HEK293 (cell line): ENCODE measurements at regions not wholly inside any gene's neighbourhood (a gene's known extent, or its start where the extent isn't known, plus 50 kb on each side); places are given as distances from the start of the nearest gene placed in this dataset.

Experiments
- CTCF ChIA-PET: fragments of 350-600 bp; formaldehyde crosslinking; extraction: SDS; loops from one replicate; lab custom pipeline; 2021; ENCODE audit warnings: antibody characterized with exemption; lab: Yijun Ruan, JAX
- POLR2A ChIA-PET: fragments of 300-600 bp; formaldehyde crosslinking; extraction: SDS; loops from one replicate; lab custom pipeline; 2020; ENCODE audit warnings: antibody characterized with exemption, inconsistent platforms; lab: Yijun Ruan, JAX
- H3K27ac ChIP-seq: fragments of 200-500 bp; sonication (Bioruptor generic); 2 replicates; pipeline ENCODE4 v1.5.1; 2014; ENCODE audit warnings: low read depth, low read length, control low read depth, inconsistent platforms; ENCODE audit errors: extremely low read depth
- H3K36me3 ChIP-seq, 2 experiments: fragments of 200-500 bp in 1 of 2; sonication (Bioruptor generic) in 1 of 2; 1 replicate in 1 of 2; 2 replicates in 1 of 2; pipeline ENCODE4 v1.5.1; 2014 to 2017; ENCODE audit warnings: inconsistent platforms in 2 of 2, low read length in 2 of 2; ENCODE audit not compliant: control insufficient read depth in 2 of 2, insufficient read depth in 1 of 2
- H3K4me1 ChIP-seq: fragments of 200-500 bp; sonication (Bioruptor generic); 2 replicates; pipeline ENCODE4 v1.5.1; 2014; ENCODE audit warnings: mild to moderate bottlenecking, low read length, inconsistent platforms; ENCODE audit not compliant: control insufficient read depth, insufficient read depth
- H3K4me3 ChIP-seq: 2 replicates; pipeline ENCODE4 v1.5.1; 2011; ENCODE audit warnings: low read depth, mild to moderate bottlenecking, control low read depth, low read length, moderate library complexity
- H3K9me3 ChIP-seq: fragments of 200-500 bp; sonication (Bioruptor generic); 2 replicates; pipeline ENCODE4 v1.5.1; 2014; ENCODE audit warnings: low read depth, low read length, inconsistent platforms; ENCODE audit not compliant: control insufficient read depth, insufficient read depth
- KLF16 ChIP-seq: fragments of 450-650 bp; formaldehyde crosslinking; IDR thresholded peaks from 2 replicates; pipeline ENCODE4 v1.5.1; 2017; ENCODE audit warnings: missing biosample characterization, missing genetic modification characterization
- REPIN1 ChIP-seq: fragments of 450-650 bp; formaldehyde crosslinking; IDR thresholded peaks from 2 replicates; pipeline ENCODE4 v1.5.1; 2017; ENCODE audit warnings: missing biosample characterization, missing genetic modification characterization, low read depth
- TCF7L2 ChIP-seq: IDR thresholded peaks from 2 replicates; pipeline ENCODE4 v1.6.1; 2011; ENCODE audit warnings: low read depth, mild to moderate bottlenecking, inconsistent platforms, low read length, moderate library complexity, borderline replicate concordance
- ZBTB7A ChIP-seq: fragments of 450-650 bp; formaldehyde crosslinking; IDR thresholded peaks from 2 replicates; pipeline ENCODE4 v1.5.1; 2016; ENCODE audit warnings: low read depth, missing biosample characterization, missing genetic modification characterization
- ZFP41 ChIP-seq: fragments of 450-650 bp; formaldehyde crosslinking; IDR thresholded peaks from 2 replicates; pipeline ENCODE4 v1.5.1; 2016; ENCODE audit warnings: missing biosample characterization, missing genetic modification characterization, borderline replicate concordance
- ZNF354C ChIP-seq: fragments of 450-650 bp; formaldehyde crosslinking; IDR thresholded peaks from 2 replicates; pipeline ENCODE4 v1.5.1; 2016; ENCODE audit warnings: missing biosample characterization, missing genetic modification characterization, low read depth, borderline replicate concordance
- ZNF37A ChIP-seq: fragments of 450-650 bp; IDR thresholded peaks from 2 replicates; pipeline ENCODE4 v1.5.1; 2018; ENCODE audit warnings: missing biosample characterization, missing genetic modification characterization
- ZNF433 ChIP-seq: fragments of 450-650 bp; formaldehyde crosslinking; IDR thresholded peaks from 2 replicates; pipeline ENCODE4 v1.5.1; 2016; ENCODE audit warnings: missing biosample characterization, missing genetic modification characterization, low read depth
- ZNF629 ChIP-seq: fragments of 450-650 bp; formaldehyde crosslinking; IDR thresholded peaks from 2 replicates; pipeline ENCODE4 v1.5.1; 2017; ENCODE audit warnings: missing biosample characterization, missing genetic modification characterization
- ZSCAN23 ChIP-seq: fragments of 450-650 bp; formaldehyde crosslinking; IDR thresholded peaks from 2 replicates; pipeline ENCODE4 v1.5.1; 2016; ENCODE audit warnings: missing biosample characterization, missing genetic modification characterization
- TF ChIP-seq, protein P1 (sequence below): fragments of 450-650 bp; formaldehyde crosslinking; IDR thresholded peaks from 2 replicates; pipeline ENCODE4 v1.5.1; 2016; ENCODE audit warnings: missing biosample characterization, missing genetic modification characterization
- TF ChIP-seq, protein P2 (sequence below): fragments of 450-650 bp; formaldehyde crosslinking; IDR thresholded peaks from 2 replicates; pipeline ENCODE4 v1.5.1; 2017; ENCODE audit warnings: missing biosample characterization, missing genetic modification characterization
- TF ChIP-seq, protein P3 (sequence below): fragments of 450-650 bp; formaldehyde crosslinking; IDR thresholded peaks from 2 replicates; pipeline ENCODE4 v1.5.1; 2017; ENCODE audit warnings: missing biosample characterization, missing genetic modification characterization
- TF ChIP-seq, protein P4 (sequence below): fragments of 450-650 bp; formaldehyde crosslinking; IDR thresholded peaks from 2 replicates; pipeline ENCODE4; 2016; ENCODE audit warnings: missing biosample characterization, missing genetic modification characterization

DNA sequence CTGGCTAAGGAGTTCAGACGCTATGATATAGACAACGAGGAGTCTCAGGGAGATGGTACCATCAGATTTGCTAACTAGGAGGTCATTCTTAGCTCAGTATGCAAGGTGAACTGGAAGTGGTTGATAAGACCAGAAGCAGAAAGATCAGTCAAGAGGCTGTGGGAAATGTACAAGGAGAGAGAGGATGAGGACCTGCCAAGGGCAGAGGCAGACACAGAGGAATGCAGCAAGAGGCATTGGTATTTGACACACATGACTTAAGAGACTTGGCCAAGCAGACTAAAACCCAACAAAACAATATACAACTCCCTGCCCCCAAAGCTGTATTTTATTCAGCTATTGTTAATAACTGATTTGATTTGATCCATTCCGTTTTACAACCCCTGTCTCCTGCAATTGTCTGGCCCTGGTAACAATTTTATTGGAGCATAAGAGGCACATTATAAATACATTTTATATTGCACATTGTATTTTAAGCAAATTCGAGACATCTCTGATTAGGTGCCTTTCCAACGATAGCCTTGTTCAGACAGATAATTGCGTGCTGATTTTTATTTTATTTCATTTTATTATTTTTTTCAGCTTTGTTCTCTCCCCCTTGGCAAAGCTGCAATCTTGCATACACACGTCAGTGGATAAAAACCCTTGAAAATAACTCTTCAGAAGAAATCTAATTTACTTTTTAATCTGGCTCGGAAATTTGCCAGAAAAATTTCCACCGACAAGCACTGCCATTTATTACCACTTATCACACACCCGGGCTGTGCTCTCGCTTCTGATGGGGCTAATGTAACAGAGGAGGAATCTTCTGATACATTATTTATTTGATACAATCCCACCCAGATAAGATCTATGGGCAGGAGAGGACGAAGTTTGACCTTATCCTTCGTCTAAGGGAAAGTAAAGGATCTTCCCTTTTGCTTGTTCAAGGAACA is 237.8 kb downstream of the NXPE2 start:
- Histone ChIP-seq H3K4me1 (no peaks in the 10 kb centered on the region), H3K9me3 (no peaks in the 10 kb centered on the region), H3K36me3 (no peaks in the 10 kb centered on the region), H3K4me3 (no peak overlapping the region), H3K27ac (no peak overlapping the region)
- ChIA-PET CTCF (interaction anchor here (0.6 kb wide), 1 partner anchor 581 kb away, joined by 3 read pairs; no protein-coding TSS in a partner anchor), POLR2A (no interaction called here)
- TF ChIP-seq ZNF433 (tag by site-specific recombination): no peak
- no peak for TF ChIP-seq REPIN1 (tag by site-specific recombination)
- TF ChIP-seq, protein P1, sequence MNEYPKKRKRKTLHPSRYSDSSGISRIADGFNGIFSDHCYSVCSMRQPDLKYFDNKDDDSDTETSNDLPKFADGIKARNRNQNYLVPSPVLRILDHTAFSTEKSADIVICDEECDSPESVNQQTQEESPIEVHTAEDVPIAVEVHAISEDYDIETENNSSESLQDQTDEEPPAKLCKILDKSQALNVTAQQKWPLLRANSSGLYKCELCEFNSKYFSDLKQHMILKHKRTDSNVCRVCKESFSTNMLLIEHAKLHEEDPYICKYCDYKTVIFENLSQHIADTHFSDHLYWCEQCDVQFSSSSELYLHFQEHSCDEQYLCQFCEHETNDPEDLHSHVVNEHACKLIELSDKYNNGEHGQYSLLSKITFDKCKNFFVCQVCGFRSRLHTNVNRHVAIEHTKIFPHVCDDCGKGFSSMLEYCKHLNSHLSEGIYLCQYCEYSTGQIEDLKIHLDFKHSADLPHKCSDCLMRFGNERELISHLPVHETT (tag by site-specific recombination): no peak

DNA sequence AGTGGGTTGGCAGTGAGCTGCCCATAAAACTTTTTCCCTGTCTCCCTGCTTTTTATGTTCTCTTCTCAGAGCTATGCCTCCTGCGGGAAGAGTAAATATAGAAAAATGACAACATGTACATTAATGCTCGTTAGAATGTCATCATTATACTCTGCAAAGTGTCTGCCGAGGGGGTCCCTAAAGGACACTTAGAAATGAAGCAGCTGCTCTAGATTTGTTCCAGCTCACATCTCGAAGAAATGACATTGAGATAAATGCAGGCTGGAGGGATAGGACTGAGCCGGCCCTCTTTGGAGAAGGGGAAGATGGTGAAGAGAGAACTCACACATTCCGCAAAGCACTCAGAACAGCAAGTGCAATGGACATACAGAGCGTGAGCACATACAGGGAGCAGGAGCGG is 240.0 kb downstream of the NXPE2 start:
- H3K9me3 ChIP-seq: no peaks in the 10 kb centered on the region
- H3K4me1 ChIP-seq: no peaks in the 10 kb centered on the region
- POLR2A ChIA-PET: no interaction called here
- no peak overlapping the region for H3K4me3 ChIP-seq
- H3K27ac ChIP-seq: no peak overlapping the region
- CTCF ChIA-PET: interaction anchor here (0.6 to 1.7 kb wide), 3 partner anchors 9 to 1000 kb away, joined by 4 to 7 read pairs (median 4); no protein-coding TSS in a partner anchor
- TF ChIP-seq, protein P2, sequence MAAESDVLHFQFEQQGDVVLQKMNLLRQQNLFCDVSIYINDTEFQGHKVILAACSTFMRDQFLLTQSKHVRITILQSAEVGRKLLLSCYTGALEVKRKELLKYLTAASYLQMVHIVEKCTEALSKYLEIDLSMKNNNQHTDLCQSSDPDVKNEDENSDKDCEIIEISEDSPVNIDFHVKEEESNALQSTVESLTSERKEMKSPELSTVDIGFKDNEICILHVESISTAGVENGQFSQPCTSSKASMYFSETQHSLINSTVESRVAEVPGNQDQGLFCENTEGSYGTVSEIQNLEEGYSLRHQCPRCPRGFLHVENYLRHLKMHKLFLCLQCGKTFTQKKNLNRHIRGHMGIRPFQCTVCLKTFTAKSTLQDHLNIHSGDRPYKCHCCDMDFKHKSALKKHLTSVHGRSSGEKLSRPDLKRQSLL (tag by site-specific recombination): no peak
- TF ChIP-seq ZNF354C (tag by site-specific recombination): no peak
- TF ChIP-seq, protein P3, sequence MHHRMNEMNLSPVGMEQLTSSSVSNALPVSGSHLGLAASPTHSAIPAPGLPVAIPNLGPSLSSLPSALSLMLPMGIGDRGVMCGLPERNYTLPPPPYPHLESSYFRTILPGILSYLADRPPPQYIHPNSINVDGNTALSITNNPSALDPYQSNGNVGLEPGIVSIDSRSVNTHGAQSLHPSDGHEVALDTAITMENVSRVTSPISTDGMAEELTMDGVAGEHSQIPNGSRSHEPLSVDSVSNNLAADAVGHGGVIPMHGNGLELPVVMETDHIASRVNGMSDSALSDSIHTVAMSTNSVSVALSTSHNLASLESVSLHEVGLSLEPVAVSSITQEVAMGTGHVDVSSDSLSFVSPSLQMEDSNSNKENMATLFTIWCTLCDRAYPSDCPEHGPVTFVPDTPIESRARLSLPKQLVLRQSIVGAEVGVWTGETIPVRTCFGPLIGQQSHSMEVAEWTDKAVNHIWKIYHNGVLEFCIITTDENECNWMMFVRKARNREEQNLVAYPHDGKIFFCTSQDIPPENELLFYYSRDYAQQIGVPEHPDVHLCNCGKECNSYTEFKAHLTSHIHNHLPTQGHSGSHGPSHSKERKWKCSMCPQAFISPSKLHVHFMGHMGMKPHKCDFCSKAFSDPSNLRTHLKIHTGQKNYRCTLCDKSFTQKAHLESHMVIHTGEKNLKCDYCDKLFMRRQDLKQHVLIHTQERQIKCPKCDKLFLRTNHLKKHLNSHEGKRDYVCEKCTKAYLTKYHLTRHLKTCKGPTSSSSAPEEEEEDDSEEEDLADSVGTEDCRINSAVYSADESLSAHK: no peak
- TF ChIP-seq ZNF37A (tag by site-specific recombination): no peak
- no peak for TF ChIP-seq KLF16 (tag by site-specific recombination)
- TF ChIP-seq, protein P4, sequence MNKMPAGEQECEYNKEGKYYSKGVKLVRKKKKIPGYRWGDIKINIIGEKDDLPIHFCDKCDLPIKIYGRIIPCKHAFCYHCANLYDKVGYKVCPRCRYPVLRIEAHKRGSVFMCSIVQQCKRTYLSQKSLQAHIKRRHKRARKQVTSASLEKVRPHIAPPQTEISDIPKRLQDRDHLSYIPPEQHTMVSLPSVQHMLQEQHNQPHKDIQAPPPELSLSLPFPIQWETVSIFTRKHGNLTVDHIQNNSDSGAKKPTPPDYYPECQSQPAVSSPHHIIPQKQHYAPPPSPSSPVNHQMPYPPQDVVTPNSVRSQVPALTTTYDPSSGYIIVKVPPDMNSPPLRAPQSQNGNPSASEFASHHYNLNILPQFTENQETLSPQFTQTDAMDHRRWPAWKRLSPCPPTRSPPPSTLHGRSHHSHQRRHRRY (tag by site-specific recombination): no peak
- no peak for TF ChIP-seq ZNF629 (tag by site-specific recombination)
- no peak for TF ChIP-seq ZFP41 (tag by site-specific recombination)
- TF ChIP-seq TCF7L2: no peak
- no peak for TF ChIP-seq ZBTB7A (tag by site-specific recombination)
- no peak for TF ChIP-seq ZSCAN23 (tag by site-specific recombination)
- no peaks in the 10 kb centered on the region for H3K36me3 ChIP-seq
